ENCODE measurements at regions not wholly inside any gene's neighbourhood (a gene's known extent, or its start where the extent isn't known, plus 50 kb on each side); places are given as distances from the start of the nearest gene placed in this dataset.

- Histone ChIP-seq H3K36me3 (ENCODE audit: control insufficient read depth, insufficient read depth, low read length) (no peaks in the 10 kb centered on the region), H3K27me3 (ENCODE audit: control insufficient read depth in 2 of 2, insufficient read depth in 2 of 2, low read length in 2 of 2) (no peaks in the 10 kb centered on the region), H3K79me2 (ENCODE audit: control insufficient read depth, insufficient read depth, low read length) (no peaks in the 10 kb centered on the region), H3K4me1 (replicated peaks in 1 of 2; ENCODE audit: control insufficient read depth in 2 of 2, insufficient read depth in 2 of 2, low read length in 2 of 2) (no peaks in the 10 kb centered on the region), H3K9me3 (replicated peaks; ENCODE audit: control insufficient read depth, insufficient read depth, low read depth, low read length) (no peaks in the 10 kb centered on the region), H3K9me1 (ENCODE audit: control insufficient read depth, insufficient read depth, low read length) (no peaks in the 10 kb centered on the region), H3K4me3 (no peak overlapping the region), H2AFZ (ENCODE audit: low read depth, low read length) (no peak overlapping the region), H3K4me2 (ENCODE audit: insufficient read depth, low read length) (no peak overlapping the region), H3K9ac (ENCODE audit: insufficient read depth in 1 of 2, low read depth in 2 of 2, low read length in 2 of 2) (no peak overlapping the region), H4K20me1 (replicated peaks; ENCODE audit: control insufficient read depth, insufficient read depth, low read length) (no peaks in the 10 kb centered on the region), H3K27ac (ENCODE audit: extremely low read depth, low read depth, low read length) (no peak overlapping the region)
- no TSS peak for BruUV-seq (replicated peaks)
- ChIA-PET POLR2A (no interaction called here), CTCF (ENCODE audit: low intra/inter-chr PET ratio) (interaction anchor here (0.6 kb wide), 1 partner anchor 14 kb away, joined by 3 read pairs; no protein-coding TSS in a partner anchor)
- intact Hi-C loops (cut with micrococcal nuclease) = no loop called here
- ATAC-seq (no peak), FAIRE-seq (no peak), DNase-seq (ENCODE audit: extremely low read depth in 1 of 4, low spot score in 3 of 4) (no peak)
- WGBS (ENCODE audit: insufficient coverage, low coverage, missing lambda C conversion rate) = 0% methylated on average over 4 of the region's 5 CpGs
- in situ Hi-C loops (cut with MboI) = no loop called here
- TF ChIP-seq PML (IDR thresholded peaks at IDR 0.05; ENCODE audit: low read length) (no peak), ZNF445 (CRISPR knock-in tag; IDR thresholded peaks at IDR 0.05; ENCODE audit: low read depth) (no peak), ZNF583 (CRISPR knock-in tag; IDR thresholded peaks at IDR 0.05) (no peak), ETS2 (tag; IDR thresholded peaks at IDR 0.05; ENCODE audit: borderline replicate concordance, poor library complexity, severe bottlenecking) (no peak), HSF4 (CRISPR knock-in tag; IDR thresholded peaks at IDR 0.05; ENCODE audit: borderline replicate concordance) (no peak), PRMT5 (CRISPR knock-in tag; IDR thresholded peaks at IDR 0.05) (no peak), DNMT1 (IDR thresholded peaks at IDR 0.05) (no peak), POLR2G (IDR thresholded peaks at IDR 0.05; ENCODE audit: low read depth, low read length) (no peak), MAFF (IDR thresholded peaks at IDR 0.05; ENCODE audit: low read length) (no peak), MYBL2 (IDR thresholded peaks at IDR 0.05; ENCODE audit: low read depth) (no peak), MYBL2 (CRISPR knock-in tag; IDR thresholded peaks at IDR 0.05; ENCODE audit: borderline replicate concordance) (no peak), ZNF644 (tag; IDR thresholded peaks at IDR 0.05; ENCODE audit: low read depth) (no peak), PKNOX1 (IDR thresholded peaks at IDR 0.05) (no peak), TGIF2 (CRISPR knock-in tag; IDR thresholded peaks at IDR 0.05) (no peak)
- TF ChIP-seq, protein P1, sequence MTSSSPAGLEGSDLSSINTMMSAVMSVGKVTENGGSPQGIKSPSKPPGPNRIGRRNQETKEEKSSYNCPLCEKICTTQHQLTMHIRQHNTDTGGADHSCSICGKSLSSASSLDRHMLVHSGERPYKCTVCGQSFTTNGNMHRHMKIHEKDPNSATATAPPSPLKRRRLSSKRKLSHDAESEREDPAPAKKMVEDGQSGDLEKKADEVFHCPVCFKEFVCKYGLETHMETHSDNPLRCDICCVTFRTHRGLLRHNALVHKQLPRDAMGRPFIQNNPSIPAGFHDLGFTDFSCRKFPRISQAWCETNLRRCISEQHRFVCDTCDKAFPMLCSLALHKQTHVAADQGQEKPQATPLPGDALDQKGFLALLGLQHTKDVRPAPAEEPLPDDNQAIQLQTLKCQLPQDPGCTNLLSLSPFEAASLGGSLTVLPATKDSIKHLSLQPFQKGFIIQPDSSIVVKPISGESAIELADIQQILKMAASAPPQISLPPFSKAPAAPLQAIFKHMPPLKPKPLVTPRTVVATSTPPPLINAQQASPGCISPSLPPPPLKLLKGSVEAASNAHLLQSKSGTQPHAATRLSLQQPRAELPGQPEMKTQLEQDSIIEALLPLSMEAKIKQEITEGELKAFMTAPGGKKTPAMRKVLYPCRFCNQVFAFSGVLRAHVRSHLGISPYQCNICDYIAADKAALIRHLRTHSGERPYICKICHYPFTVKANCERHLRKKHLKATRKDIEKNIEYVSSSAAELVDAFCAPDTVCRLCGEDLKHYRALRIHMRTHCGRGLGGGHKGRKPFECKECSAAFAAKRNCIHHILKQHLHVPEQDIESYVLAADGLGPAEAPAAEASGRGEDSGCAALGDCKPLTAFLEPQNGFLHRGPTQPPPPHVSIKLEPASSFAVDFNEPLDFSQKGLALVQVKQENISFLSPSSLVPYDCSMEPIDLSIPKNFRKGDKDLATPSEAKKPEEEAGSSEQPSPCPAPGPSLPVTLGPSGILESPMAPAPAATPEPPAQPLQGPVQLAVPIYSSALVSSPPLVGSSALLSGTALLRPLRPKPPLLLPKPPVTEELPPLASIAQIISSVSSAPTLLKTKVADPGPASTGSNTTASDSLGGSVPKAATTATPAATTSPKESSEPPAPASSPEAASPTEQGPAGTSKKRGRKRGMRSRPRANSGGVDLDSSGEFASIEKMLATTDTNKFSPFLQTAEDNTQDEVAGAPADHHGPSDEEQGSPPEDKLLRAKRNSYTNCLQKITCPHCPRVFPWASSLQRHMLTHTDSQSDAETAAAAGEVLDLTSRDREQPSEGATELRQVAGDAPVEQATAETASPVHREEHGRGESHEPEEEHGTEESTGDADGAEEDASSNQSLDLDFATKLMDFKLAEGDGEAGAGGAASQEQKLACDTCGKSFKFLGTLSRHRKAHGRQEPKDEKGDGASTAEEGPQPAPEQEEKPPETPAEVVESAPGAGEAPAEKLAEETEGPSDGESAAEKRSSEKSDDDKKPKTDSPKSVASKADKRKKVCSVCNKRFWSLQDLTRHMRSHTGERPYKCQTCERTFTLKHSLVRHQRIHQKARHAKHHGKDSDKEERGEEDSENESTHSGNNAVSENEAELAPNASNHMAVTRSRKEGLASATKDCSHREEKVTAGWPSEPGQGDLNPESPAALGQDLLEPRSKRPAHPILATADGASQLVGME (CRISPR knock-in tag; IDR thresholded peaks at IDR 0.05) = no peak
- TF ChIP-seq, protein P2, sequence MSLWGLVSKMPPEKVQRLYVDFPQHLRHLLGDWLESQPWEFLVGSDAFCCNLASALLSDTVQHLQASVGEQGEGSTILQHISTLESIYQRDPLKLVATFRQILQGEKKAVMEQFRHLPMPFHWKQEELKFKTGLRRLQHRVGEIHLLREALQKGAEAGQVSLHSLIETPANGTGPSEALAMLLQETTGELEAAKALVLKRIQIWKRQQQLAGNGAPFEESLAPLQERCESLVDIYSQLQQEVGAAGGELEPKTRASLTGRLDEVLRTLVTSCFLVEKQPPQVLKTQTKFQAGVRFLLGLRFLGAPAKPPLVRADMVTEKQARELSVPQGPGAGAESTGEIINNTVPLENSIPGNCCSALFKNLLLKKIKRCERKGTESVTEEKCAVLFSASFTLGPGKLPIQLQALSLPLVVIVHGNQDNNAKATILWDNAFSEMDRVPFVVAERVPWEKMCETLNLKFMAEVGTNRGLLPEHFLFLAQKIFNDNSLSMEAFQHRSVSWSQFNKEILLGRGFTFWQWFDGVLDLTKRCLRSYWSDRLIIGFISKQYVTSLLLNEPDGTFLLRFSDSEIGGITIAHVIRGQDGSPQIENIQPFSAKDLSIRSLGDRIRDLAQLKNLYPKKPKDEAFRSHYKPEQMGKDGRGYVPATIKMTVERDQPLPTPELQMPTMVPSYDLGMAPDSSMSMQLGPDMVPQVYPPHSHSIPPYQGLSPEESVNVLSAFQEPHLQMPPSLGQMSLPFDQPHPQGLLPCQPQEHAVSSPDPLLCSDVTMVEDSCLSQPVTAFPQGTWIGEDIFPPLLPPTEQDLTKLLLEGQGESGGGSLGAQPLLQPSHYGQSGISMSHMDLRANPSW (CRISPR knock-in tag; IDR thresholded peaks at IDR 0.05) = no peak
Measured at GRCh38 chrX:83185887-83186286, 322.2 kb upstream of the POU3F4 start.

All from K562 (cell line).